ENCODE measurements at regions not wholly inside any gene's neighbourhood (a gene's known extent, or its start where the extent isn't known, plus 50 kb on each side); places are given as distances from the start of the nearest gene placed in this dataset.

- TF ChIP-seq CTCF (conservative IDR thresholded peaks at IDR 0.05; ENCODE audit: low read depth, low read length), result no peak
- no peak overlapping the region for H3K4me3 ChIP-seq (ENCODE audit: low read depth, low read length)
- no peak for DNase-seq (ENCODE audit: low read depth)
Measured at GRCh38 chr5:117188211-117188610, 613.6 kb upstream of the SEMA6A start.

- H3K4me3 ChIP-seq (ENCODE audit: low read depth, low read length), result no peak overlapping the region
- TF ChIP-seq CTCF (conservative IDR thresholded peaks at IDR 0.05; ENCODE audit: low read depth, low read length), result no peak
- DNase-seq (ENCODE audit: low read depth), result no peak
Measured at GRCh38 chr5:117186751-117187150, 612.1 kb upstream of the SEMA6A start.

- no peak for TF ChIP-seq CTCF (conservative IDR thresholded peaks at IDR 0.05; ENCODE audit: low read depth, low read length)
- DNase-seq (ENCODE audit: low read depth), result no peak
- H3K4me3 ChIP-seq (ENCODE audit: low read depth, low read length), result no peak overlapping the region
Measured at GRCh38 chr5:117183326-117183725, 608.7 kb upstream of the SEMA6A start.

- DNase-seq (ENCODE audit: low read depth), result no peak
- no peak for TF ChIP-seq CTCF (conservative IDR thresholded peaks at IDR 0.05; ENCODE audit: low read depth, low read length)
- no peak overlapping the region for H3K4me3 ChIP-seq (ENCODE audit: low read depth, low read length)
Measured at GRCh38 chr5:117182104-117182503, 607.5 kb upstream of the SEMA6A start.

GRCh38 chr5:117177302-117177701 is 602.7 kb upstream of the SEMA6A start:
- TF ChIP-seq CTCF (conservative IDR thresholded peaks at IDR 0.05; ENCODE audit: low read depth, low read length), result no peak
- no peak for DNase-seq (ENCODE audit: low read depth)
- H3K4me3 ChIP-seq (ENCODE audit: low read depth, low read length), result no peak overlapping the region

- H3K4me3 ChIP-seq (ENCODE audit: low read depth, low read length), result no peak overlapping the region
- TF ChIP-seq CTCF (conservative IDR thresholded peaks at IDR 0.05; ENCODE audit: low read depth, low read length), result no peak
- DNase-seq (ENCODE audit: low read depth), result no peak
Measured at GRCh38 chr5:117165068-117165467, 590.4 kb upstream of the SEMA6A start.

GRCh38 chr5:117161718-117162335 is 587.2 kb upstream of the SEMA6A start:
- no peak for TF ChIP-seq CTCF (conservative IDR thresholded peaks at IDR 0.05; ENCODE audit: low read depth, low read length)
- no peak overlapping the region for H3K4me3 ChIP-seq (ENCODE audit: low read depth, low read length)
- DNase-seq (ENCODE audit: low read depth), result no peak
